ENCODE measurements at regions not wholly inside any gene's neighbourhood (a gene's known extent, or its start where the extent isn't known, plus 50 kb on each side); places are given as distances from the start of the nearest gene placed in this dataset.

- Histone ChIP-seq H3K4me1 (ENCODE audit: control insufficient read depth in 1 of 2, low read depth in 2 of 2) (no peaks in the 10 kb centered on the region), H3K4me3 (no peak overlapping the region), H3K36me3 (no peaks in the 10 kb centered on the region), H3K27ac (no peak overlapping the region), H3K27me3 (replicated peaks; ENCODE audit: insufficient read depth) (no peaks in the 10 kb centered on the region), H3K9me3 (no peaks in the 10 kb centered on the region)
- ATAC-seq (ENCODE audit: insufficient number of reproducible peaks, low FRiP score, low read depth) (no peak), DNase-seq (ENCODE audit: low spot score) (no peak)
- TF ChIP-seq CTCF (IDR thresholded peaks at IDR 0.05): no peak
Measured at GRCh38 chr2:234851451-234851850, 100.4 kb upstream of the SH3BP4 start.

GRCh38 chr2:234850818-234851217, 101.0 kb upstream of the SH3BP4 start:
- Histone ChIP-seq H3K9me3 (no peaks in the 10 kb centered on the region), H3K36me3 (no peaks in the 10 kb centered on the region), H3K27me3 (replicated peaks; ENCODE audit: insufficient read depth) (no peaks in the 10 kb centered on the region), H3K4me1 (ENCODE audit: control insufficient read depth in 1 of 2, low read depth in 2 of 2) (no peaks in the 10 kb centered on the region), H3K27ac (no peak overlapping the region), H3K4me3 (no peak overlapping the region)
- DNase-seq (ENCODE audit: low spot score): no peak
- TF ChIP-seq CTCF (IDR thresholded peaks at IDR 0.05): no peak
- ATAC-seq (ENCODE audit: insufficient number of reproducible peaks, low FRiP score, low read depth): no peak

- H3K36me3 ChIP-seq: no peaks in the 10 kb centered on the region
- no peak for ATAC-seq (ENCODE audit: insufficient number of reproducible peaks, low FRiP score, low read depth)
- H3K27me3 ChIP-seq (replicated peaks; ENCODE audit: insufficient read depth): no peaks in the 10 kb centered on the region
Measured at GRCh38 chr2:234849678-234850077, 102.1 kb upstream of the SH3BP4 start.

GRCh38 chr2:234848578-234848977, 103.2 kb upstream of the SH3BP4 start:
- DNase-seq (ENCODE audit: low spot score) (no peak), ATAC-seq (ENCODE audit: insufficient number of reproducible peaks, low FRiP score, low read depth) (no peak)
- no peak overlapping the region for H3K4me3 ChIP-seq
- TF ChIP-seq CTCF (IDR thresholded peaks at IDR 0.05): no peak
- no peaks in the 10 kb centered on the region for H3K9me3 ChIP-seq
- H3K4me1 ChIP-seq (ENCODE audit: control insufficient read depth in 1 of 2, low read depth in 2 of 2): no peaks in the 10 kb centered on the region
- H3K27ac ChIP-seq: no peak overlapping the region
- no peaks in the 10 kb centered on the region for H3K27me3 ChIP-seq (replicated peaks; ENCODE audit: insufficient read depth)
- no peaks in the 10 kb centered on the region for H3K36me3 ChIP-seq

More at GRCh38 chr2:234849678-234850077, 102.1 kb upstream of the SH3BP4 start:
- H3K4me1 ChIP-seq (ENCODE audit: control insufficient read depth in 1 of 2, low read depth in 2 of 2): no peaks in the 10 kb centered on the region
- DNase-seq (ENCODE audit: low spot score): no peak
- no peaks in the 10 kb centered on the region for H3K9me3 ChIP-seq
- H3K27ac ChIP-seq: no peak overlapping the region
- TF ChIP-seq CTCF (IDR thresholded peaks at IDR 0.05): no peak
- no peak overlapping the region for H3K4me3 ChIP-seq

- no peak for DNase-seq (ENCODE audit: low spot score)
- H3K36me3 ChIP-seq: no peaks in the 10 kb centered on the region
Measured at GRCh38 chr2:234847639-234848038, 104.2 kb upstream of the SH3BP4 start.

More at GRCh38 chr2:234847639-234848038, 104.2 kb upstream of the SH3BP4 start:
- Histone ChIP-seq H3K4me3 (no peak overlapping the region), H3K27ac (no peak overlapping the region), H3K27me3 (replicated peaks; ENCODE audit: insufficient read depth) (no peaks in the 10 kb centered on the region), H3K4me1 (ENCODE audit: control insufficient read depth in 1 of 2, low read depth in 2 of 2) (no peaks in the 10 kb centered on the region), H3K9me3 (no peaks in the 10 kb centered on the region)
- TF ChIP-seq CTCF (IDR thresholded peaks at IDR 0.05): no peak
- ATAC-seq (ENCODE audit: insufficient number of reproducible peaks, low FRiP score, low read depth): no peak
